Pulmonary artery endothelial cell (primary cell): ENCODE measurements at regions not wholly inside any gene's neighbourhood (a gene's known extent, or its start where the extent isn't known, plus 50 kb on each side); places are given as distances from the start of the nearest gene placed in this dataset.
A peak's percentile ranks its signal among the peaks of the same experiment; 100 is the strongest.
"Not testable (repeated sequence)": the region's sequence is repeated elsewhere in the genome, so short reads cannot be mapped to it uniquely, and the experiment has no call there.

Experiments
- DNase-seq: peaks from one replicate; pipeline ENCODE4 v3.0.0-alpha.2; 2011; ENCODE audit warnings: low read depth, low spot score

DNA sequence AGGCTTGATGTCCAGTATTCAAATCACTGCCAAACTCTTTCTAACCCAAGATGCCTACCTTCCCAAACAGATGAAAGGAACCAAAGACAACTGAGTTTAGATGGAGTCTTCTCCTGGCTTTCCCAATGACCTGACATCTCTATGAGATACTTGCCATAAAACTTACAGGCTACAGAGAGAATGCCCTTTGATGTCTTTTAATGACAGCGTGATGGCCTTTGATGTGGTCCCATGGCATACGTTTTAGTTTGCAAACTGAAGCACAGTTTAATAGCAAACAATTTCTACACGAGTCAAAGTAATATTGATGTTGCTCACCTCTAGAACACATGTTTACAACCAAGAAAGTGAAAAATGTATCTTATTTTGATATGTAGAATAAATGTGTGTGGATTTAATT, 73.2 kb downstream of the ZIC4 start:
- DNase-seq, result no peak

DNA sequence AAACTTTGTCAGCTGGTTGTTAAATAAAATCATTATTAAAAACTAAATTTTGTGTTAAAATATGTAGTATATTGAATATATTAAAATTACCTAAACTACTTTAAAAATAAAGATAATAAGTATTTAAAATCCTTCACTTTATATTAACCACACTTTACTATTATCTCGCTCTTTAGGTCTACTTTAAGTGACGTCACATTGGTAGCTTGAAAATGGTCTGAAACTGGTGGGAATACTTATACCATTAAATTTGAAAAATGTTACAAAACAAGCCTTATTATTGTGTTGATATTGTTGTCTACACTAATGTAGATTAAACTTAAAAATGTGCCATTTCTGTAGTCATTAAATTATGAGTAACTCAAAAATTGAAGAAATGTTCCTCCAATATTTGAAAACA, 77.6 kb downstream of the ZIC4 start:
- DNase-seq, result no peak

GRCh38 chr3:147324356-147324755, 82.0 kb downstream of the ZIC4 start:
- no peak for DNase-seq

GRCh38 chr3:147318900-147319299, 87.4 kb downstream of the ZIC4 start:
- no peak for DNase-seq

DNA sequence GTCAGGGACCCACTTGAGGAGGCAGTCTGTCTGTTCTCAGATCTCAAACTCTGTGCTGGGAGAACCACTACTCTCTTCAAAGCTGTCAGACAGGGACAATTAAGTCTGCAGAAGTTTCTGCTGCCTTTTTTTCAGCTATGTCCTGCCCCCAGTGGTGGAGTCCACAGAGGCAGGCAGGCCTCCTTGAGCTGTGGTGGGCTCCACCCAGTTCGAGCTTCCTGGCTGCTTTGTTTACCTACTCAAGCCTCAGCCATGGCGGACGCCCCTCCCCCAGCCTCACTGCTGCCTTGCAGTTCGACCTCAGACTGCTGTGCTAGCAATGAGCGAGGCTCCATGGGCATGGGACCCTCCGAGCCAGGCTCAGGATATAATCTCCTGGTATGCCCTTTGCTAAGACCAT, 89.3 kb downstream of the ZIC4 start:
- not testable (repeated sequence) for DNase-seq

DNA sequence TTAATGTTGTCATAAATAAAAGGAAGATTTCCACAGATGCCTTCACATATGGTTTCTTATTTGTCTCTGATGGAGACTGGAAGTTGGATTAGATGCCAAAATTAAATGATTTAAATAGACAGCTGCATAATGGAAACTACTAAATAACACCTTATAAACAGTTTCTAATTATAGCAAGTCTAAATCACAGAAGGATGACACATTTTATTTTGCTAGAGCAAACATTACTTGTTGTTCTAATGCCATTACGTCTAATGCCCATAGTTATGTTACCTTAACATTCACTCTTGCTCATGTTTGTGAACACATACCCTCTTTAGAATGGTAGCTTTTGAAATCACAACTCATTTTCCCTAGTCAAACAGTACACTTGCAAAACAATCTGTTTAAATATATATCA, 92.8 kb downstream of the ZIC4 start:
- DNase-seq, result no peak

GRCh38 chr3:147312786-147313280, 93.5 kb downstream of the ZIC4 start:
- DNase-seq, result no peak

GRCh38 chr3:147311716-147312115, 94.6 kb downstream of the ZIC4 start:
- no peak for DNase-seq

- no peak for DNase-seq
Measured at GRCh38 chr3:147305533-147306250, 100.7 kb downstream of the ZIC4 start.

DNA sequence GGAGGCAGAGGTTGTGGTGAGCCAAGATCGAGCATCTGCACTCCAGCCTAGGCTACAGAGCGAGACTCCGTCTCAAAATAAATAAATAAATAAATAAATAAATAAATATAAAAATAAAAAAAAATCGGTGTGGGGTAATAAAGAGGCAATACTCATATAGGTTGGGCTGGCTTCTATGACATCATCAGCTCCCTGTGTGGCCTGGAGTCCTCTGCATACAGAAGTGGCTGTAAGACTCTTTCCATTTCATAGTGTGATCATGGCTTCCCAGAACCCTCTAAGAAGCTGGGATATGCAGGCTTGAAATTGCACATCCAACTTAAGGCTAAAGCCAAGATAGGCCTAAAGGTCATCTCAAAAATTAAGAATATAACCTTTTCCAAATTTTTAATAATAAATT, 101.6 kb downstream of the ZIC4 start:
- DNase-seq, result no peak

DNA sequence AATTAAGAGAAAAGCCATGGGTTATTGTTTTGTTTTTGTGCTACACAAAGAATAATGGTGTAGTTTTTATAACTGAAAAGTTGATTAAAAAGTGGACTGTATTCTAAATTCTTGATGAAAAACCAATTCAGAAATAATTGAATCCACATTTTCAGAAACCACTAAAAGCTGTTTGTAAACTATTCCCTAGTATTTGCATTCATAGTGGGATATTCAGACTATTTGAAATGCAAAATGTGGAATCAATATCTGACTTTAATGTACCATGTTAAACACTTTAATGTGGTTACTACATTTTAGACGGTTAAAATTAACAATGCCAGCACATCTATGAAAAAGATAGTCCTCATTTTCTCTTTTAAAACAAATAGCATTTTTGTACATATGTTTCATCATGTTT, 104.6 kb downstream of the ZIC4 start:
- DNase-seq, result no peak

DNA sequence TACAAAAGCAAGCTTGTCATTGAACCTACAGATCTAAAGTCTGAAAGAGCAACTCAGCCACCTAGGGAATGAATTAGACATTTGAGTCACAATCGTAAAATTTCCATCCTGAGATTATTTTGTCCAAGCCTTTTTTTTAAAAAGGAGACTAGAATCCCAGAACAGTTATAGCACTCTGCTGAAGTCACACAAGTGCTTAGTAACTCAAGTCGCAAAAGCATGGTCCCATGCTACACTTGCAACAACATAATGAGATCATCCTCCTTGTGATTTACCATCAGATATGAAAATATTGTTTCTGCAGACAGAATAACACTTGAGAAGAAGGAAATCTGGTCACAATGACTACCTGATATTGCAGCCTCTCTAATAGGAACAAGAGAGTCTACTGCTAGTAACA, 106.7 kb downstream of the ZIC4 start:
- no peak for DNase-seq

- peak; percentile 69 for DNase-seq
Measured at GRCh38 chr3:147298511-147298982, 107.8 kb downstream of the ZIC4 start.

DNA sequence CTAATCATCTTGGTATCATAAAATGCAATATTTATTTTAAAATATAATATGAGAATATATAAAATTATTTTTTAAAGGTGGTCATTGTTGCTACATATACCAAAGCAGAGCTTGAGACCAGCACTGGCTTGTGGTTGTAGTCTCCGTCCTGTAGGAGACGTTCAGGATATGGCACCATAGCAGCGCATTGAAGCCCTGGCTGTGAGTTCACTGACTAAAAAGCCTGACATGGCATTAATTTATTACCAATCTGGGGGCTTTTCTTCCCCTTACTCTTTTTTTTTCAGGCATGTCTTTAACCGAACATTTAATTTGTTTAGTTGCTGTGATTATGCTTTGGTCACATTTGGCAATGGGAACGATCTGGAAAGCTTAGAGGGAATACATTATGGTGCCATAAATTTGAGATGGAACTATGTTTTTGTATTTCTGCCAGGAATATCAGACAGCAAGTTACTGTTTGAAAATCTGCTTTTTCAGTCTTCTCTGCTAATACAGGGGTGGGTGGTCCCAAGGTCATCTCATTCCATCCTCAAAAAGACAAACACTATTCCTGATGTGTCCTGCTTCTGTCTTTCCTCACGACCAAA, 108.5 kb downstream of the ZIC4 start:
- no peak for DNase-seq

DNA sequence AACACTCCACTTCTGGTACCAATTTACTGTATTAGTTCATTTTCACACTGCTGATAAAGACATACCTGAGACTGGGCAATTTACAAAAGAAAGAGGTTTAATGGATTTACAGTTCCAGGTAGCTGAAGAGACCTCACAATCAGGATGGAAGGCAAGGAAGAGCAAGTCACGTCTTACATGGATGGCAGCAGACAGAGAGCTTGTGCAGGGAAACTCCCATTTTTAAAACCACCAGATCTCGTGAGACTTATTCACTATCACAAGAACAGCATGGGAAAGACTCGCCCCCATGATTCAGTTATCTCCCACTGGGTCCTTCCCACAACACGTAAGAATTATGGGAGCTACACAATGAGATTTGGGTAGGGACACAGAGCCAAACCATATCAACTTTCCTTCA, 119.0 kb downstream of the ZIC4 start:
- not testable (repeated sequence) for DNase-seq

DNA sequence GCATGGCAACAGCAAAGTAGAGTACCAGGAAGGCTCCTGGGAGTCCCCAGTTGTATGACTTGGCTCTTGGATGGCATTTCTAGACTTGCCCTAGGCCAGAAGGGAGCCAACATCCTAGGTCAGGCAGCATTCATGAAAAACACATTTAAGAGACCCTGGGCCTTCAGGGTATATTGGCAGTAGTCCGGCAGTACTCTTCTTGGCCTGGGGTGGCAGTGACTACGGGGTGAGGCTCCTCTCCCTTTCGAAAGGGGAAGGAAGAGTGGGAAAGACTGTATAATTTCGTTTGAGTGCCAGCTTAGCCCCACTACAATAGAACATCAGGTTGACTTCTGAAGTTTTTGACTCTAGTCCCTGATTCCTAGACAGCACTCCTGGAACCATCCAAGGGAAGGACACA, 136.4 kb downstream of the ZIC4 start:
- DNase-seq, result no peak

DNA sequence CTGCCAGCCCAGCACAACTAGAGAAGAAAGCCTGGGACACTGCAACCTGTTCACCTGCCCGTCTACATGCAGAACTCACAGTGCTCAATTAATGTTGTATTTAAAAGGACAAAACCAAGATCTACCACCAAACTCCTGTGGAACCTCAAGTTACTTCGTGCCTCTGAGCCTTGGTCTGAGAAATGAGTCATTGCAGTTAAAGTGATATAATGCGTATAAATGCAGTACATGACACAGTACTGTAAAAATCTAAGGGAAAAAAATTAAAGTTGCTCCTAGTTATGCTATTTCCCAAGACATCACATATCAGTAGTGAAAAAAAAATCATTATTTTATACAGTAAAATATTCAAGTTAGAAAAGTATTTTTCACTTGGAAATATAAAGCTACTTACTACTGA, 138.9 kb downstream of the ZIC4 start:
- DNase-seq, result no peak

DNA sequence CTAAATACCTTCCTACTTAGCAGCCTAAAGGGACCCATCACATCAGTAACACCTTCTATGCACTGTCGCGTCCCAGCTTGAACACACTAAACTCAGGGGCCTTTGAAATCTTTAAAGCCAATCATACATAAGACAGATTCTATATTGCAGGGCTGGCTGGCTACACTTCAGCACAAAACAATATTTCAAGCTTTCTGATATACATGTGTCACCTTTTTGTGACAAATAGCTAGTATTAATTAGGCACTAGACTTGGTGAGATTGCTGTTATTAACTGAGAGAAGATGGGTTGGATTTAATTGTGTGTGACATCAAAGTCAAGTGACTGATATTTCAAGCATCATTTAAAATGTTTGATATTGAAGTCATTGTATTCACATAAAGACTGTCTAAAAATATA, 148.4 kb downstream of the ZIC4 start:
- no peak for DNase-seq

GRCh38 chr3:147256739-147257138, 149.6 kb downstream of the ZIC4 start:
- DNase-seq, result no peak

- no peak for DNase-seq
Measured at GRCh38 chr3:147246906-147247305, 159.4 kb downstream of the ZIC4 start.

GRCh38 chr3:147245638-147246037, 160.7 kb downstream of the ZIC4 start:
- DNase-seq, result not testable (repeated sequence)

DNA sequence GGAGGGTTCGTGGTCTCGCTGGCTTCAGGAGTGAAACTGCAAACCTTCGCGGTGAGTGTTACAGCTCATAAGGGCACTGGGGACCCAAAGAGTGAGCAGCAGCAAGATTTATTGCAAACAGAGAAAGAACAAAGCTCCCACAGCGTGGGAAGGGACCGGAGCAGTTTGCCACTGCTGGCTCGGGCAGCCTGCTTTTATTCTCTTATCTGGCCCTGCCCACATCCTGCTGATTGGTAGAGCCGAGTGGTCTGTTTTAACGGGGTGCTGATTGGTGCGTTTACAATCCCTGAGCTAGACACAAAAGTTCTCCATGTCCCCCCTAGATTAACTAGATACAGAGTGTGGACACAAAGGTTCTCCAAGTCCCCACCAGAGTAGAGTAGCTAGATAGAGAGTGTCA, 161.3 kb downstream of the ZIC4 start:
- DNase-seq, result not testable (repeated sequence)

- no peak for DNase-seq
Measured at GRCh38 chr3:147244397-147244796, 161.9 kb downstream of the ZIC4 start.
